WTC11 (cell line): ENCODE measurements at regions not wholly inside any gene's neighbourhood (a gene's known extent, or its start where the extent isn't known, plus 50 kb on each side); places are given as distances from the start of the nearest gene placed in this dataset.

Source experiments
- CTCF ChIP-seq: fragments of 200-600 bp; IDR thresholded peaks from 2 replicates; pipeline ENCODE4 v1.8.0; 2022; ENCODE audit warnings: antibody characterized with exemption
- HMGXB4 ChIP-seq: sonication (generic); formaldehyde crosslinking; IDR thresholded peaks from 2 replicates; pipeline ENCODE4 v1.8.1; 2023; ENCODE audit warnings: mild to moderate bottlenecking, moderate library complexity, missing genetic modification reagents
- TF ChIP-seq, protein P1 (sequence below): sonication (generic); formaldehyde crosslinking; conservative IDR thresholded peaks from 2 replicates; pipeline ENCODE4 v1.8.1; 2022; ENCODE audit warnings: mild to moderate bottlenecking, missing genetic modification reagents

DNA sequence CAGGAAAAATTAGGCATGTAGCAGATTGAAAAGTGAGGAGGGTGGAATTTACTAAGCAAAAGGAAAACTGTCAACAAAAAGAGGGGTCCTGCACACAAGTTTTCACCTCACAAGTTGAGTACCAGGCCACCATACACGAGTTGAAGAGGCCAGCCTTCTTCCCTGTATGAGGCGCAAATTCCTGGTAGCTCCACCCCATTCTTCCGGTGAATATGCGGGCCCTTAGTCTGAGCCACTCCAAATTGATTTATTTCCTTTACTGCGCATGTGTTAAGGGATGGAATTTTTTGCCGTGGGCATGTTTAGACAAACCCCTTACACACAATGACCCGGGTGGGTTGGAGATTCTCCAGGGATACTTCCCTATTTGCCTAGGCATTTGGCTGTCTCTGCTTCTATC, 942.1 kb upstream of the GRIA3 start:
- TF ChIP-seq, protein P1, sequence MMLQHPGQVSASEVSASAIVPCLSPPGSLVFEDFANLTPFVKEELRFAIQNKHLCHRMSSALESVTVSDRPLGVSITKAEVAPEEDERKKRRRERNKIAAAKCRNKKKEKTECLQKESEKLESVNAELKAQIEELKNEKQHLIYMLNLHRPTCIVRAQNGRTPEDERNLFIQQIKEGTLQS (CRISPR knock-in tag) = no peak
- no peak for TF ChIP-seq CTCF
- no peak for TF ChIP-seq HMGXB4 (CRISPR knock-in tag)
